ENCODE measurements at regions not wholly inside any gene's neighbourhood (a gene's known extent, or its start where the extent isn't known, plus 50 kb on each side); places are given as distances from the start of the nearest gene placed in this dataset.

GRCh38 chr1:43062527-43063095 is 103.9 kb upstream of the SLC2A1 start:
- TF ChIP-seq, protein P1, sequence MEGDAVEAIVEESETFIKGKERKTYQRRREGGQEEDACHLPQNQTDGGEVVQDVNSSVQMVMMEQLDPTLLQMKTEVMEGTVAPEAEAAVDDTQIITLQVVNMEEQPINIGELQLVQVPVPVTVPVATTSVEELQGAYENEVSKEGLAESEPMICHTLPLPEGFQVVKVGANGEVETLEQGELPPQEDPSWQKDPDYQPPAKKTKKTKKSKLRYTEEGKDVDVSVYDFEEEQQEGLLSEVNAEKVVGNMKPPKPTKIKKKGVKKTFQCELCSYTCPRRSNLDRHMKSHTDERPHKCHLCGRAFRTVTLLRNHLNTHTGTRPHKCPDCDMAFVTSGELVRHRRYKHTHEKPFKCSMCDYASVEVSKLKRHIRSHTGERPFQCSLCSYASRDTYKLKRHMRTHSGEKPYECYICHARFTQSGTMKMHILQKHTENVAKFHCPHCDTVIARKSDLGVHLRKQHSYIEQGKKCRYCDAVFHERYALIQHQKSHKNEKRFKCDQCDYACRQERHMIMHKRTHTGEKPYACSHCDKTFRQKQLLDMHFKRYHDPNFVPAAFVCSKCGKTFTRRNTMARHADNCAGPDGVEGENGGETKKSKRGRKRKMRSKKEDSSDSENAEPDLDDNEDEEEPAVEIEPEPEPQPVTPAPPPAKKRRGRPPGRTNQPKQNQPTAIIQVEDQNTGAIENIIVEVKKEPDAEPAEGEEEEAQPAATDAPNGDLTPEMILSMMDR (IDR thresholded peaks at IDR 0.05 in 4 of 5, conservative IDR thresholded peaks at IDR 0.05 in 1 of 5) = no peak
- no peak for TF ChIP-seq POLR2A (IDR thresholded peaks at IDR 0.05)

All from gastrocnemius medialis (tissue), 4 donors.